OCI-LY7 (cell line): ENCODE measurements at regions not wholly inside any gene's neighbourhood (a gene's known extent, or its start where the extent isn't known, plus 50 kb on each side); places are given as distances from the start of the nearest gene placed in this dataset.

Source experiments
- EZH2phosphoT487 ChIP-seq: fragments of 200-600 bp; sonication (generic); IDR thresholded peaks from 2 replicates; pipeline ENCODE4 v1.6.1; 2018; ENCODE audit warnings: low read depth, borderline replicate concordance, mild to moderate bottlenecking, mixed run types, antibody characterized with exemption, low read length, moderate library complexity, mixed read lengths
- TF ChIP-seq, protein P1 (sequence below): fragments of 200-600 bp; sonication (generic); conservative IDR thresholded peaks from 2 replicates; pipeline ENCODE4 v1.5.1; 2014; ENCODE audit warnings: mild to moderate bottlenecking, antibody characterized with exemption, low read length, moderate library complexity, mixed read lengths

DNA sequence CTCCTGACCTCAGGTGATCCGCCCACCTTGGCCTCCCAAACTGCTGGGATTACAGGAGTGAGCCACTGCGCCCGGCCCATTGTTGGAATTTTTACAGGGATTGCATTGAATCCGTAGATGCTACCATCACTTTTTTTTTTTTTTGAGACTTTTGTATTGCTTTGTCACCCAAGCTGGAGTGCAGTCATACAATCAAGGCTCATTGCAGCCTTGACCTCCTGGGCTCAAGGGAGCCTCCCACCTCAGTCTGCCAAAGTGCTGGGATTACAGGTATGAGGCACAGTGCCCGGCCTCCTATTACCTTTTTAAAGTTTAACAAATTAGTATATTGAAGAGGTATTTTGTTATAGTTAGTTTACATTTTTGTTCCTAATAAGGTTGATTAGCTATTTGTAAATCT is 62.2 kb upstream of the SLC45A1 start:
- TF ChIP-seq, protein P1, sequence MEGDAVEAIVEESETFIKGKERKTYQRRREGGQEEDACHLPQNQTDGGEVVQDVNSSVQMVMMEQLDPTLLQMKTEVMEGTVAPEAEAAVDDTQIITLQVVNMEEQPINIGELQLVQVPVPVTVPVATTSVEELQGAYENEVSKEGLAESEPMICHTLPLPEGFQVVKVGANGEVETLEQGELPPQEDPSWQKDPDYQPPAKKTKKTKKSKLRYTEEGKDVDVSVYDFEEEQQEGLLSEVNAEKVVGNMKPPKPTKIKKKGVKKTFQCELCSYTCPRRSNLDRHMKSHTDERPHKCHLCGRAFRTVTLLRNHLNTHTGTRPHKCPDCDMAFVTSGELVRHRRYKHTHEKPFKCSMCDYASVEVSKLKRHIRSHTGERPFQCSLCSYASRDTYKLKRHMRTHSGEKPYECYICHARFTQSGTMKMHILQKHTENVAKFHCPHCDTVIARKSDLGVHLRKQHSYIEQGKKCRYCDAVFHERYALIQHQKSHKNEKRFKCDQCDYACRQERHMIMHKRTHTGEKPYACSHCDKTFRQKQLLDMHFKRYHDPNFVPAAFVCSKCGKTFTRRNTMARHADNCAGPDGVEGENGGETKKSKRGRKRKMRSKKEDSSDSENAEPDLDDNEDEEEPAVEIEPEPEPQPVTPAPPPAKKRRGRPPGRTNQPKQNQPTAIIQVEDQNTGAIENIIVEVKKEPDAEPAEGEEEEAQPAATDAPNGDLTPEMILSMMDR: no peak
- no peak for TF ChIP-seq EZH2phosphoT487
